ENCODE measurements at regions not wholly inside any gene's neighbourhood (a gene's known extent, or its start where the extent isn't known, plus 50 kb on each side); places are given as distances from the start of the nearest gene placed in this dataset.
"Not testable (repeated sequence)": the region's sequence is repeated elsewhere in the genome, so short reads cannot be mapped to it uniquely, and the experiment has no call there.

DNA sequence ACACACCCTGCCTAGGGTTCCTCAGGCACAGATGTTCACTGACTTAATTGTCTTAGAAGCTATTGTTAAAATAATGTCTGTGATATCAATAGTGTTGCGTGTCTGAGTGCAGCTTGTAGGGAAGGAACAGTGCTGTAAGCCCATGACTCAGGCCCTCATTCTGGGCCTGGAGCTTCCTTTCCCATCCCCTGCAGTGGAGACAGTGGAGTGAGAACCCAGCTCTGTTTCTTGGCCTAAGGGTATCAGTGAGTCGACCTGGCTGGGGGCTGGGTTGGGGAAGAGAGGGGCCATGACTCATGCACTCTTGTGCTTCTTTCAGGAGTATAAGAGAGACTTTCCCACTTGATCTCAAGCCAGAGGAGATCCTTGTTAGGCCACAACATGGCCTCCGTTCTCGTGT is 106.8 kb downstream of the HRH4 start:
- no peak for DNase-seq

DNA sequence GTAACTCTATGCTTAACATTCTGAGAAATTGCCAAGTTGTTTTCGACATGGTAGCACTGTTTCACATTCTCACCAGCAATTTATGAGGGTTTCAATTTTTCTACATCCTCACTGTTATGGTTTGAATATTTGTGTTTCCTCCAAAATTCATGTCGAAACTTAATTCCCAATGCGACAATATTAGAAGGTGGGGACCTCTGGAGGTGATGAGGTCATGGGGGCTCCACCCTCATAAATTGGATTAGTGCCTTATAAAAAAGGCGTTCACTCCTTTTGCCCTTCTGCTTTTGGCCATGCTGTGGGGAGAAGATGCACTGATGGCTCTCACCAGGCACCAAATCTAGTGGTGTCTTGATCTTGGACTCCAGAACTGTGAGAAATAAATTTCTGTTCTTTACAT is 110.3 kb downstream of the HRH4 start:
- DNase-seq = no peak

DNA sequence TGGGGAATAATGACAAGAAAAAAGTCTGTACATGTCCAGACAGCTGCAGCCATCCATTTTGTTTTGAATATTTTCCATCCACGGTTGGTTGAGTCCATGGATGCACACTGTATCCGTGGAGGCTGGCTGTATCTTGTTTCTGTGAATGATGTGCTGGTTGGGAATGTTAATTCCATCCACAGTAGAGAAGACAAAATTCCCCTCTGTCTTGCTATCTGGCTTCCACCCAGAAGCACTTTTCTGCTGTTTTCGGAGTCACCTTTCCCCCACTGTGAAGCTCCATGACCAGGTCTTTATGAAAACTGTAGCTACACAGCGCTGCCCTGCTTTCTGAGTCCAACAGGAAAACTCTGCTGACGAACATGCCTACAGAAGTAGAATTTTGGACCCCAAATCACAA is 122.3 kb downstream of the HRH4 start:
- DNase-seq = no peak

DNA sequence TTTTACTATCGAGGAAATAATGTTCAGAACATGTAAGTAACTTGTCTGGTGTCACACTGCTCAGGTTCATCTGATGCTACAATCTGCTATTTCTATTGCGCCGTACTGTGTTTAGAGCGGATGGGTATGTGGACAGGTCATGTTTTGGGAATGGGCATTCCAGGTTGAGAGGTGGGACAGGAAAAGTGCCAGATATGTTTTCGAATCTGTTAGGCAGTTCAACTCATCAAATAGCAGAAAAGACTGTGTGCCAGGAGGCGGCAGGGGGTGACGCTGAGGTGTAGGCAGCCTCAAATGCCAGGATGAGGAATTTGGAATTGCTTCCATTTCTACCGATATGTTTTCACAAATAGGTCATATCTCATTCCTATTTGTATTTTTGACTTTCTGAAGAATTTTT is 123.8 kb downstream of the HRH4 start:
- DNase-seq = no peak

DNA sequence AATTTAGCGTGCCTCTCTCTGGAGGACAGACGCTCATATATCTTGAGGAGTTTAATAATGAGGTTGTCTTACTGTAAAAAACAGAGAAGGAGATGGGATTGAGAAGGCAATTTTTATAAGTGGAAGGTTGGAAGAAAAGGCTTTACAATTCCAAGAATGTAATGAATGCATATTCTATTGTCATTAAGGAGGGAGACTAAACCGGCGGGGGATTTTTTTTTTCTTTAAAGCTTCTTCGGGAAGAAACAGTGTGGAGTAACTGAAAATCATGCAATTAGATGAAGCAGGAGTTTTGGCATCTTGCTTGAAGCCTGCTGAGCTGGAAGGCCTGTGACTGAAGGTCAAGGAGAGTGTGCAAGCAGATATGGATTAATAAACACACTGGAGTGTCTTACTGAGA is 124.4 kb downstream of the HRH4 start:
- DNase-seq = no peak

DNA sequence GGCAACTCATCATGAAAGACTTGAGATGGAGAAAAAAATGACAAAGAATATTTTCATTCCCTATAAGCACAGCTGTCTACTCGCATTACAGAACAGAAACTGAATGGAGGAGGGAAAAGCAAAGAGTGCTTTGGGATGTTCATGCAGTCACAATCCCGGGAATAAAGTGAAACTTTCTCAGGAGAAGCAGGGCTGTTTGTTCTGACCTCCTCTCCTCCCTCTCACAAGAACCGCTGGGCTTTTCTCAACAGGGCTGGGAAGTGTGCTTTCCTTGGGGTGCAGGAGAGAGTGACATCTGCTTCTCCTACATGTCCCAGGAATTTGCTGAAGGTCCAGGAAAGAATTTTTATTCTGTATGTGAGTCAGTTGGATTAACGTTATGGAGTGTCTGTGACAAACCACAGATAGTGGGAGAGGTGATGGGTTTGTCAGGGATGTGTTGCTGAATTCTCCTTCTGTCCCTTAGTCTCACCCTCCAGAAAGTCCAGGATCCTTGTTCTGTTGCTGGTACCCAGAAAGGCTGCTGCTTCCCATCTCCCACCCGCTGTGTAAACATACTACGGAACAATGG is 125.6 kb downstream of the HRH4 start:
- DNase-seq = no peak

DNA sequence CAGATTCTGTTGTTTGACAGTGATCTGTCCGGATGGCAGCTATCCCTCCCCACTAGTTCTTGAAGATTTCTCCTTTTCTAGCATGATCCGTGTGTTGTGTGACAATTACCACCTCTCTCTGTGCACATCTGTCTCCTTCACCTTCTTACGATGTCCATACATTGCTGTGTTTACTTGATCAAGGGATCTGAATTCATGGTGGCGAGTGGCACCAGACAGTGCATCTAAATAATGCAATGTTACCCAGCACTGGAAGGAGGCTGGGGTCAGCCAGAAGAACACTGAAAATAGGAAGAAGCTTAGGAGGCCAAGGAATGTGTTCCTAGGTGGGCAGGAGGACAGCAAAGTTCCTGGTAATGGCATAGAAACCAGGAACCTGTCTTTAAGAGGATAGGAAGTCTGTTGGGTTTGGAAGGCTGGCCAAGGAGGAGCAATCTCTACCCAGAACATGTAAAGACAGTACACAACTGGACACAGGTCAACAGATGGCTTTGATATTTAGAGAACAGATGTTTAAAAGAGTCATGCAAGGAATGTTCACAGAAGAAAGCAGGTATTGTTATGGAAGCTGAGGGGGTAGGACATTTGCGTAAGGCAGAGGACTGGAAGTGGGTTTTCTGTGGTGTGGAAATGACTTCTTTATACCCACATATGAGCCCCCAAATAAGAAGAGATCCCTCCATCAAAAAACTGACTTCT is 126.4 kb downstream of the HRH4 start:
- DNase-seq = no peak

DNA sequence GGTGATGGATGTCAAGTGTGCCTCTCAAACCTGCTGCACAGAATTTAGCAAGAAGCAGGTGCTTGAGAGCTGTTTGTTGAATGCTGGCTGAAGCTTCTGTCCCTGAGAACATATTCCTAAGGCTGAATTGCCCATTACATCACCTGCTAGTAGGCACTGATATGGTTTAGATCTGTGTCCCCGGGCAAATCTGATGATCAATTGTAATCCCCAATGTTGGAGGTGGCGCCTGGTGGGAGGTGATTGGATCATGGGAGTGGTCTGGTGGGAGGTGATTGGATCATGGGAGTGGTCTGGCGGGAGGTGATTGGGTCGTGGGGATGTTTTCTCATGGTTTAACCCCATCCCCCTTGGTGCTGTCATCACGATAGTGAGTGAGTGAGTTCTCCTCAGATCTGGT is 128.0 kb downstream of the HRH4 start:
- DNase-seq = no peak

DNA sequence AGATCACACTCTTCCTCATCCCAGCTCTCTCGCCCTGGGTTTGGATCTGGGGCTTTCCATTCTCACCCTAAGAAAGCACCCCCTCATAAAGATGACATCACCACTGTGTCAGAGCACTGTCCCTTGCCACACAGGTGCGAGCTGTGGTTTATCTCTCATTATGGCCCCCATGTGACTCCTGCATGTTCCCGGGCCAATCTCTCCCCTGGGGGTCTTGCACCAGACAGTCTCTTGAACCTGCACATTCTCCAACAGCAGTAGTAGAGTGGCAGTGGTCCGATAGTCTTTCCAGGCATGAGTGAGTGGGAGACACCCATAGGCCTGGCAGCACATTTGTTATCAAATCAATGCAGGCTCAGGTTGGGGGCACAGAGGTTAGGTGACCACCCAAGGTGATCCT is 130.5 kb downstream of the HRH4 start:
- no peak for DNase-seq

DNA sequence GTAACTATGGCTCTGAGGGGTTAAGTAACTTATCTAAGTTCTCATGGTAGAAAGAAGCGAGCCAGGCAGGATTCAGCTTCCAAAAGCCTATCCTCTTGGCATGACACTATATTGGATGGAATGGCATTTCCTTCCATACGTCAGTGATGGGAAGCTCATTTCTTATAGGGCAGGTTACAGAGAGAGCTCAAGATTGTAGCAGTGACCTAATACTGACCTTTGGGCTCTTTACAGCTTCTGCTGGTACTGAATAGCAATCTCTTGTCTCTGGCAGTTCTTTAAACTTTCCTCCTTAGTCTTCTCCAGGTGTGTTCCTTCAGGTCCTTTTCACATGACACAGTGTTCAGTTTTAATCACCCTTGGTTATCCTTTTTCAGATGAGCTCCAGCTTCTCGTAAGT is 133.0 kb downstream of the HRH4 start:
- DNase-seq = no peak

DNA sequence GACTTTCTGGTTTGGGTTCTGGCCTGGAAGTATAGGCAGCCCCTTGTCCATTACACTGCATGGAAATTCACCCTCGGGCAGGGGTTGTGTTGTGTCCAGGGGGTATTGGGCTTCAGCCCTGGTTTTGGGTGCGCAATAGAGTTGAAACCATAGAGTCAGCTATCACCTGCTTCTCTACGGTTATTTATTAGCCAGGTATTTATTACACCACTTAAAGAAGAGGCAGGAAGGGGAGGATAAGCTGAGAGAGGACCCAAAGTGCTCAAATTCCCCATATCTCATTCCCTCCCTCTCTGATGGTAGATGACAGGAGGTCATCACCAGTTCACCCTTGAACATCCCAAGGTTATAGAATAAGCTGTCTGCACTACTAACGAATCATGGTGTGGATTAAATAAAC is 133.4 kb downstream of the HRH4 start:
- DNase-seq = no peak

DNA sequence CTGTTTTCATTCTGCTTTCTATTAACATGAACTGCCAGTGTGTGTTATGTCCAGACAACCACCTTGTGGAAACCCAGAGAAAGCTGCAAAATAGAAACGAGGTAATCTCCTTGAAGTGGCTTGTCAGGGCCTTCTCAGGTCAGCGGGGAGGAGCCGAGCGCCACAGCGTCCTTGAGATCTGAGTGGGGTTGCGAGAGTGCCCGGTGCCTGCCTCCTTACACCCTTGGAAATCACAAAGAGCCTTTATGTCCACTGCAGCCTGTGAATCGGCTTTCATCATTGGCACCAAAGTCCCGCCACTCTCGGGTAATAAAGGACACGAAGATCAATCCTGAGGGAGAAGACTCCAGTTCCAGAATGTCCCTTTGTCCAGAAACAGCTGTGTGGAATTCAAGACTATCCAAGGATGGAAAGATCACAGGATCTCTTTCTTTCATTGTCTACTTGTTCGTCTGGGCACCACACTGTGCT is 135.2 kb downstream of the HRH4 start:
- DNase-seq = no peak

DNA sequence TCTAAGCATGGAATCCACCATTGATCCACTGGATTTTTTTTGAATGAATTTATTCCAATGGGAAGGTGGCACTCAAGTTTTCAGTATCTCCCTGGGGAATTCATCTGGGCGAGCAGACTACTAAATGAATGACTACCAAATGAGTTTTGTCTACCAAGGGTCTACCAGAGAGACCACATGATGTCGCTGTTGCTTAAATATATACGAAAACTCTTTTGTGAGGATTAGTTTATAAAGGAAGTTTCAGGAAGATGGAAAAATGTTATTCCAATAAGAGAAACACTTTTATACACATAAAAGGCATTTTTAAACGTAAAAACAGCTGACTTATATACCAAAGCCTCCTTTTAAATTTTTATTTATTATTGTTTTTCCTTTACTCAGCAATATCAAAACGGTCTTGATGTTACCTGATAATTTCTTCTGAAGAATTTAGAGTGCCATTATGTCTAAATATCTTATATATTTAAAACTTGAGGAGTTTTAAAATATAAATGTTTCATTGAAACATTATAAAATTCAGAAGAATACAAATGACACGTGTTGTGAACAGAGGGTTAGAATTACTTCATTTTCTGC is 139.7 kb downstream of the HRH4 start:
- no peak for DNase-seq

DNA sequence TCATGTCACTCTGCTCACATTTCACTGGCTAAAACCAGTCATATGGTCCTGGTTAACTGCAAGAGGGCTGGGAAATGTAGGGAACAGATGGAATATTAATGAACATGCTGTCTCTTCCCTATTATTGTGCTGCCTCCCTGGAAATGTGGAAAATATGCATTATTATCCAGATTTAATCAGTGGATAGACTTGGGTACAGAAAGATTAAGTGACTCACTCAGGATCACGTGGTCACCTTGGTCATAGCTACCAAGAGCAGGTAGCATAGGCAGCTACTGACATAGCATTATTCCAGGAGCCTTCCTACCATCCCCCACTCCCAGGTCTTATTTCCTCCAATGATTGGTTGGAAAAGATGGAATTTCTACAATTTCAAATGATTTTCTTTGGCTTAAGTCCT is 141.1 kb downstream of the HRH4 start:
- no peak for DNase-seq

DNA sequence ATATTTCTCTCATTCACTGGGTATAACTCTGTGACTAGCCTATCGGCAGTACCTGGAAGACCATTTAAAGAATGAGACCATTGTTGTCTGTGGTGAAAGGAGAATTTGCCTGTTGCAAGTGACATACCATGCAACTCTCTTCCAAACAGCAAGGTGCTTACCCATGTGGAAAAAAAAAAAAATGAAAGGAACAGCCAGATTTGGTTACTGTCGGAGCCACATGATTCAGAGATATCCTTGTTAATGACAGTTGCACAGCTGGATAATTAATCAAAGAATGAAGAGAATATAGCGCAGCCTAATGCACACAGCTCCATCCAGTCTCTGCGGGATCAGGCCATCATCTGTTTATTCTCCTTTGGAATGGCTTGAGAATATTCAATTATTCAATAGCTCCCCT is 141.8 kb downstream of the HRH4 start:
- DNase-seq = no peak

DNA sequence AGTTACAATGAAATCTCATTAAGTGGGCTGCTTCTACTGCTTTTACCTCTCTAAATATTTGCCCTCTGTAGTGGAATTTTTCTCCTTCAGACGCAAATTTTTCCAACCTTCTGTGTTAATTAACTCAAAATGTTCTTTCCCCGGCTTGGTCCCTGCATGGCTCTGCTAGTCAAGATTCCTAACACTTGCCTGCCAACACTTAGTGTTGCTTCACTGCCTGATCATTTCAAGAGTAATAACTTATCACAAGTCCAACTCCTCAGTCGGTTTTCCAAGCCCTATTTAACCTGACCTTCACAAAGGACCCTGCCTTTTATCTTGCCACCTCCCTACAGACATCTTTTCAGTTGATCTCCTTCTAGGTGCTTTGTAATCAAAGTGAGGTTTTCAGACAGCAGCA is 142.7 kb downstream of the HRH4 start:
- DNase-seq = no peak

DNA sequence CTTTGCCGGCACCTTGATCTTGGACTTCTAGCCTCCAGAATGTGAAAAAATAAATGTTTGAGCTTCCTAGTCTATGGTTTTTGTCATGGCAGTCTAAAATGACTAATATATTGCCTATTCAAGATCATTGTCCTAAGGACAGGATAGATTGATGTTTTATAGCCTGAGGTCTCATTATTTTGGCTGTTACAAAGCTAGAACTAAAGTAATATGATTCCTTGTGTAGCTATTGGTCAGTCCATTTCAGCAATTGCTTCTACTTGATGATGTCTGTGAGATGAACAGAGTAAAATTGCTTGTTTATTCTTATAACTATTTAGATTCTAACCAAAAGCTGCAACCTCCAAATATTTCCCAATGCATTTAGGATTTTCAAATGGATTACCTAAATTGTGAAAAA is 145.0 kb downstream of the HRH4 start:
- DNase-seq = no peak

DNA sequence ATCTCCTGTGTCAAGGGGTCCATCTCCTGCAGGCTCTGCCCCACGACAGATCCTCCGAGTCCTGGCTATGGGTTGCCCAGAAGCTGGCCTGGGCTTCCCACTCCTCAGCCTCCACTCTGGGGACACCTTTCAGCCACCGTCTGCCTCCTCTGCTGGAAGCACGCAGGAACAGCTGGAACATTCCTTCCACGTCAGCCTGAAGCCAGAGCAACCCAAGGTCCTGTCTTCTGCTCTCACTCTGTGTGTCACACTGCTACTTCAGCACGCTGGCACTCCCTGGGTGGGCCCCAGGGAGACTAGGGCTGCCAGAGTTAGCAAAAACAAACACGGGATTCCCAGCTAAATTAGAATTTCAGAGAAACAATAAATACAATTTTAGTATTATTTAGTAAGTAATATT is 148.8 kb downstream of the HRH4 start:
- DNase-seq = no peak

DNA sequence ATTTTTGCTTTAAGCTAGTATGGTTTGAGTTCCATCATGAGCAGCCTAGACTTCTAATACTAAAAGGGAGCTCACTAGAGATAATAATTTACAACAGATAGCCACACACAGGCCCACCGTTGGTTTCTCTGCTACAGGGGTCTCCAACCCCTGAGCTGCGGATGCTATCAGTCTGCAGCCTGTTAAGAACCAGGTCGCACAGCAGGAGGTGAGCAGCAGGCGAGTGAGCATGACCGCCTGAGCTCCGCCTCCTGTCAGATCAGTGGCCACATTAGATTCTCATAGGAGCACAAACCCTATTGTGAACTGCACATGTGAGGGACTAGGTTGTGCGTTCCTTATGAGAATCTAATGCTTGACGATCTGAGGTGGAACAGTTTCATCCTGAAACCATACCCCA is 150.6 kb downstream of the HRH4 start:
- no peak for DNase-seq

DNA sequence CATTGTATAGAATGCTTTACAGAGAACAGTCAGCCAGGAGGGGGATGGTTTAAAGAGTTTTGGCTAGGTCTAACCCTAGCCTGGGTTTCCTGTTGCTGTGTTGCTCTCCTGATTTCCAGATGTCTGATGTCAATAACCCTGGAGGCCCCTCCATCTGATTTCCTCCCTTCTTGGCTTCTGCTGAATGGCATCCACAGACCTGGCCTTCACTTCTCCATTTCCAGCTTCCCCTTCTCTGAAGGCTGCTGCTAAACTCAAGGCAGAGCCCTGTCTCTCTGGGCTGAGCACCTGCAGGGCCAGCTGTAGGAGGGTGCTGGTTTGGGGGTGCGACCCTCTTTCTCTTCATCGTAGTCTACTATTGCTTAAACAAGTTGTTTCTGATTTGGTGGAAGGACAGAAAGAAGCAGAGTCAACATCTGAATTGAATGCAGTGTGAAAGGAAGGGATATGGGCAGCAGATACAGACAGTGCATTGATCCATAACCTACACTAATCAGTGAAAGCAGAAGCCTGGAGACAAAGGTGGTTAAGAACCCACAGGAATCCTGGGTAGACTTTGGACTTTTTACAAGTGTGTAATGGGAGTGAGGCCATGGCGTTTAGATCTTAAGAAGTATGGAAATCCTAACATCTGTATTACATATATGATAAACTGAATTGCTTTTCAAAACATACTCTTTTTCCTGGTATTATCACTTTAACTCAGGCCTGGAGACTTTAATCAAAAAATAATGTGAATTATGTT is 153.6 kb downstream of the HRH4 start:
- no peak for DNase-seq

DNA sequence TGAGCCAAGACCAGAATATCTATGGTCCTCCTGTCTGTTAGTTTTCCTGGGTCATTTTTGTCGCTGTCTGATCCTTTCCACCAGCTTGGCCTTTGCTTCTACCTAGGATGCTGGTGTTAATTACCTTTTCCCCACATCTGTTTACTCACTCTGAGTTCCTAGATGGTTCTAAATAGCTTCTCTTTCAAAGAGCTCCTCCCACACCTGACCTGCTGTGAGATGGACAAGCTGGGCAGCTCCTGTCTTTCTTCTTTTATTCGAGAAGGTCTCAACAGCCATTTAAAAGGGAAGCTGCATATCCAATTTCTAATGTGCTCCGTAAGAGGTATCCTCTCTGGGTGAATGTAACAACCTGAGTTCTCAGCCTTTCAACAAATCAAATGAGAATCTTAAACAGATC is 156.2 kb downstream of the HRH4 start:
- no peak for DNase-seq

DNA sequence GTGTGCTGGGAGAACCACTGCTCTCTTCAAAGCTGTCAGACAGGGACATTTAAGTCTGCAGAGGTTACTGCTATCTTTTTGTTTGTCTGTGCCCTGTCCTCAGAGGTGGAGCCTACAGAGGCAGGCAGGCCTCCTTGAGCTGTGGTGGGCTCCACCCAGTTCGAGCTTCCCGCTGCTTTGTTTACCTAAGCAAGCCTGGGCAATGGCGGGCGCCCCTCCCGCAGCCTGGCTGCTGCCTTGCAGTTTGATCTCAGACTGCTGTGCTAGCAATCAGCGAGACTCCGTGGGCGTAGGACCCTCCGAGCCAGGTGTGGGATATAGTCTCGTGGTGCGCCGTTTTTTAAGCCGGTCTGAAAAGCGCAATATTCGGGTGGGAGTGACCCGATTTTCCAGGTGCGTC is 164.0 kb downstream of the HRH4 start:
- DNase-seq = not testable (repeated sequence)

DNA sequence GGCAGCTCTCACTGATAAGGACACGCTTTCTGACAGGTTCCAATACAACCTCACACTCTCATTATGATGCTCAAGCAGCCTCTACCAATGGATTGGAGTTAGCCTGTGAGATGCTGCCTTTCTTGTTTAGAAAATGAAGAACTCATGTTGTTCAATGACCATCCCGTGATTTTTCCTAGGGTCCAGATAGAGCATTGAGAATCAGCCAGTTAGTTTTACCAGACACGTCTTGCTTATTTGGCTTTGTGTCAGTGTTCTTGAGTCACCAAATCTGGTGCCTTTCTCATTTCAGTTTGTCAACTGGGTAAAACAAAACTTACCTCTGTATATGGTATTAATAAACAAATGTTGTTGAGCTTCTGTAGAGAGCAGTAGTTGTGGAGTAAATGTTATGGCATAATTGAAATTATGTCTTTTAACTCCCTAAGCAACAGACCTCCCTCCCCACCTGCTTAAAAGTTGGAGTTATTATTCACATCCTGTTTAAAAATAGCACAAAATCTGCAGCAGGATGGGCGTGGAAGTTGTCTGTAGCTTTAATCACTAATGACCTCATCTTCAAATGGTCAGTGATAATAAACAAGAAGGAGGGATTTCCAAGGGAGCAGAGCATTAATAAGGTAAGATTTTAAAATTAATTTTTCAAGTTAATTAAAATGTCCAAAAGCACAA is 167.3 kb downstream of the HRH4 start:
- no peak for DNase-seq

DNA sequence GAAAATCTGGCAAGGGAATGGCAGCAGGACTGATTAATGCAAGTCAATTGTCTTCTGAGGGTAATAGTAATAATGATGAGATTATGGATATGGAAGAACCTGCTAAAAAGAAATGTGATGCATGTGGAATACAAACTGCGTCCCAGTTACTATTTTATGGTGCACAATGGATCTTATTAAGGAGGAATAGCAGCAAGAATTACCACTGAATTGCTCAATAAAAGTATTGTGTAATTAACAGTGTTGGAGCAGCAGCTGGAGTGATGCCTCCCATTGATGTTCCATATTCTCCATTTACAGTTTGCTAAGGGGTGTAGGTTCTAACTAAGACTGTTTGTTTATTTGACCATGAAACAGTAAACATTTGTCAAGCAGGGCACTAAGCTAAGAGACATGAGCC is 167.9 kb downstream of the HRH4 start:
- DNase-seq = no peak
